Subcutaneous abdominal adipose tissue (tissue), 5 donors: ENCODE measurements at regions not wholly inside any gene's neighbourhood (a gene's known extent, or its start where the extent isn't known, plus 50 kb on each side); places are given as distances from the start of the nearest gene placed in this dataset.

Experiments used
- H3K27ac ChIP-seq: one replicate; pipeline ENCODE4 v1.7.0; 2013; ENCODE audit warnings: low read depth, mild to moderate bottlenecking, inconsistent platforms, low read length, moderate library complexity
- H3K27me3 ChIP-seq, 5 donors: one replicate each; pipeline ENCODE4 v1.7.0; 2013; ENCODE audit warnings: low read length in 5 of 5, inconsistent platforms in 1 of 5; ENCODE audit not compliant: control insufficient read depth in 5 of 5, insufficient read depth in 4 of 5
- H3K36me3 ChIP-seq, 5 donors: one replicate each; pipeline ENCODE4 v1.7.0; 2013; ENCODE audit warnings: low read length in 5 of 5; ENCODE audit not compliant: control insufficient read depth in 5 of 5, insufficient read depth in 5 of 5
- H3K4me1 ChIP-seq, 5 donors: one replicate each; pipeline ENCODE4 v1.7.0; 2013; ENCODE audit warnings: low read length in 5 of 5, mild to moderate bottlenecking in 3 of 5, moderate library complexity in 1 of 5; ENCODE audit not compliant: control insufficient read depth in 5 of 5, insufficient read depth in 5 of 5
- H3K4me3 ChIP-seq, 5 donors: one replicate each; pipeline ENCODE4 v1.7.0; 2013; ENCODE audit warnings: low read length in 5 of 5, low read depth in 1 of 5
- H3K9ac ChIP-seq, 5 donors: one replicate each; pipeline ENCODE4 v1.7.0; 2013; ENCODE audit warnings: low read length in 5 of 5, mild to moderate bottlenecking in 4 of 5, moderate library complexity in 3 of 5
- H3K9me3 ChIP-seq, 5 donors: one replicate each; pipeline ENCODE4 v1.7.0; 2013; ENCODE audit warnings: low read length in 5 of 5; ENCODE audit not compliant: control insufficient read depth in 5 of 5
- donor health status: healthy.
- donor health status: healthy.
- donor health status: healthy.
- donor health status: healthy.
- donor health status: healthy.

DNA sequence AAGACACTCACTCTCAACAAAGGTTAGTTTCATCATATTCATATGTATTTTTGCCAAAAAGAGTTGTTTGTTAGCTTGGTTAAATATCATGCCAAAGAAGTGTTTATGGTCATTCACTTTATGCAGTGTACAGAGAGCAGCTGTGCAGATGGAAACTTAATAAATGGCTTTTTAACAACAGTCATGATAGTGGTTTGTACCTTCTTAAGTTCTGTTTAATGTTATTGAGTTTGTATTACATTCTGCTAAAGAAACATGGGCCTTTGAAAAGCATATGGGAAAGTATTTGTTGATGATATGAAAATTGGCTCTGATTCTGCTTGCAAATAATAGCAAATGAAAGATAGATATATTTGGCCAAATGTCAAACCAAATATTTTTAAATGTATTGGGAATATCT is 607.3 kb downstream of the NCAM2 start:
- Histone ChIP-seq H3K4me3 (no peak overlapping the region), H3K9me3 (no peaks in the 10 kb centered on the region), H3K27ac (no peak overlapping the region), H3K4me1 (peaks cover 0 to 11% (median 0%) of the 10 kb centered on the region in 5 donors), H3K36me3 (no peaks in the 10 kb centered on the region), H3K27me3 (no peaks in the 10 kb centered on the region), H3K9ac (no peak overlapping the region)

DNA sequence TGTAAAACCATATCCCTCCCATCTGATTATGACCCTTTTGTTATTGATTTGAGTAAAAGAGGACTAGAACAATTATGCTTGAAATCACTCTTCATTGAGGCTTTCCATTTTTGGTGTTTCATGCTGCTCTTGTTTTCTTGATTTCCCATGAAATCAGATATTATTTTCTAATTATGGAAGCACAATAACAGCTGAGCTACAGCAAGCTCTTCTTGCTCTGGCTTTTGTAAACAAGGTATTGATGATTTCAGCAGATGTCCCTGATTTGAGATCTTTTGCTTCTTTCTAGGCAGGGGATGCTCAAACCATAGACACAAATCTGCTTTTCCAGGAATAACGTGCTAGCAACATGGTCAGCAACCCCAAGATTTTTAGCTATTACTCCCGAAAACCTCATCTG is 607.8 kb downstream of the NCAM2 start:
- H3K27ac ChIP-seq = no peak overlapping the region
- no peaks in the 10 kb centered on the region for H3K9me3 ChIP-seq
- H3K4me1 ChIP-seq = peaks cover 0 to 11% (median 0%) of the 10 kb centered on the region in 5 donors
- H3K4me3 ChIP-seq = no peak overlapping the region
- H3K27me3 ChIP-seq = no peaks in the 10 kb centered on the region
- H3K9ac ChIP-seq = no peak overlapping the region
- H3K36me3 ChIP-seq = no peaks in the 10 kb centered on the region

DNA sequence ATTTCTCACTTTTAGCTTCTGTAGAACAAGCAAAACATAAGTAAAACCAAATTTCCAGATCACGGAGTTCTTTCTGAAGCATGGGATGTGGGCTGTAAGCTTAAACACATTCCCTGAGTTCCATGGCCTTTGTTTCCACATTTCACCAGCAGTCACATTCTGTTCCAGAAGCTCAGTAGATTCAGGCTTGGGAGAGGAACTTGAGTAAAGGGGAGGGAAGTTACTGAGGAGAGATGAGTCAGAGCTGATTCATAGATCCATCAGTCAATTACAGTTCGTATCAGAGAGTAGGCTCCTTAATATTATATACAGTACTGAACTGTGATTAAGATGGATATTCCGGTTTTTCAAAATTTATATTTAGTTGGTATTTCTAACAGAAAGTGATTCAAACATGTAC is 614.3 kb downstream of the NCAM2 start:
- Histone ChIP-seq H3K9me3 (no peaks in the 10 kb centered on the region), H3K36me3 (no peaks in the 10 kb centered on the region), H3K27me3 (no peaks in the 10 kb centered on the region), H3K27ac (no peak overlapping the region), H3K9ac (no peak overlapping the region), H3K4me1 (no peaks in the 10 kb centered on the region), H3K4me3 (no peak overlapping the region)

DNA sequence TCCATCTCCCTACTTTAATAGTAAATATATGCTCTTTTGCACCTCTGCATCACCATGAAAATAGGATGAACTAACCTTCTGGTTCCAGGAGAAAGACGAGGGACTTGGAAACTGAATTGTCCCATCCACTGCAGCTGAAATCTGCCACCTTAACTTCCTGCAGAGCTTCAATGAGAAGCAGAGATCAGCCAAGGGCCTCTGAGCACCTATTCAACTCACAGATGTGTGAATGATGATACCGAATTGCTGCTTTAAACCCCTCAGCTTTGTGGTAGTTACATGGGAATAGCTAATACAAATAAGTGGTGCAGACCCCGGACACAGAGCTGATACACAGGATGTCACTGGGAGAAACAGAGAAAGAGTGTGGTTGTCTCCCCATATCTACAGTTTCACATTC is 616.8 kb downstream of the NCAM2 start:
- no peaks in the 10 kb centered on the region for H3K9me3 ChIP-seq
- H3K4me3 ChIP-seq = no peak overlapping the region
- no peak overlapping the region for H3K27ac ChIP-seq
- H3K36me3 ChIP-seq = no peaks in the 10 kb centered on the region
- H3K9ac ChIP-seq = no peak overlapping the region
- no peaks in the 10 kb centered on the region for H3K27me3 ChIP-seq
- no peaks in the 10 kb centered on the region for H3K4me1 ChIP-seq

DNA sequence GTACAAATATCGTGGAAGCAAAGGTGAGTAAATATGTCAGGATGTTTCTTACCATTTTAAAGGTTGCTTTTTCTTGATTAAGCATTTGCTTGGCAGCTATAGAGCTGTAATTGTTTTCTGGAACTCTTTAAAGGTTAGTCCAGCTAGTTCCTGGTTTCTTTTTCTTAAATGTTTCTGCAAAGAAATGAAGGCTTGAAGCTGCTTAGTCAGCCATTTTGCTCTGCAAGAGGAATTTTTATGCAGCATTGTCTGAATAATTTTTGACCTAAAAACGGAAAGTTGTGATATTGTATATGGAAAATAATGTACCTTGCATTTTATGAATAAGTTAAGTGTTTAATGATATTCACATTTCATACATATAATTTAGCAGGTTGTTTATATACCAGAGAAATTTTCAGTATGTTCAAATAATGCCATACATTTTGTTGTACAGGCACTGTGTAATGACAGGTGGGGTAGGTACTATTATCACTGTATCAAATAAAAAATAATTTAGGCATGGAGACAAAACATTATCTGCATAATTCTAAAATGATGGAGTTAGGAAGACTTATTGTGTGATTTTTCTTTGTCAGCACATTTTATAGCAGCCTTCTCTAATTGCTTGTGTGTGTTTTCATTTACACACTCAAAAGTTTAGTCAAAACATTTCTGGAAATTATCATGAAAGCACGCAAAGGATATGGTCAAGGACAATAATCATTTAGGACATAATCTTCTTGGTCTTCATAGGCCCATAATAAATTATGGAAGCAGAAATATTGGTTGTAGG is 624.4 kb downstream of the NCAM2 start:
- no peak overlapping the region for H3K4me3 ChIP-seq
- no peaks in the 10 kb centered on the region for H3K27me3 ChIP-seq
- no peaks in the 10 kb centered on the region for H3K4me1 ChIP-seq
- H3K27ac ChIP-seq = no peak overlapping the region
- H3K36me3 ChIP-seq = no peaks in the 10 kb centered on the region
- H3K9me3 ChIP-seq = no peaks in the 10 kb centered on the region
- no peak overlapping the region for H3K9ac ChIP-seq

DNA sequence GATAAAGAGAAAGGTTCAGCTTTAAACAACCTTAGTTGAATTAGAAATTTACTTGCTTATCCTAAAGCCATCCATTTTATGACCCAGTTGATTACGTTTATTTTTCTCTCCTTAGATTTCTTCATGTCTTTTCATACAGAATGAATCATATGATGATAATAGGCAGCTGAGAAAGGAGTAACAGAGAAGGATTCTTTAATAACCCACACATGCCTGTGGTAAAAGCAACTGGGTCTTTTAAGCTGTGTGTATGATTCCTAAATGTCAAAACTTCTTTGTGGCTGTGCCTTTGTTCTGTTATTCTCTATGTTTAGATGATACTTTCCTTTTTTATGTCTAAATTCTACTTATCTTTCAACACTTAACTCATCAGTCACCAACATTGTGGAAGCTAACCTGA is 626.5 kb downstream of the NCAM2 start:
- Histone ChIP-seq H3K27me3 (no peaks in the 10 kb centered on the region), H3K4me1 (no peaks in the 10 kb centered on the region), H3K27ac (no peak overlapping the region), H3K36me3 (no peaks in the 10 kb centered on the region), H3K9ac (no peak overlapping the region), H3K9me3 (no peaks in the 10 kb centered on the region), H3K4me3 (no peak overlapping the region)

DNA sequence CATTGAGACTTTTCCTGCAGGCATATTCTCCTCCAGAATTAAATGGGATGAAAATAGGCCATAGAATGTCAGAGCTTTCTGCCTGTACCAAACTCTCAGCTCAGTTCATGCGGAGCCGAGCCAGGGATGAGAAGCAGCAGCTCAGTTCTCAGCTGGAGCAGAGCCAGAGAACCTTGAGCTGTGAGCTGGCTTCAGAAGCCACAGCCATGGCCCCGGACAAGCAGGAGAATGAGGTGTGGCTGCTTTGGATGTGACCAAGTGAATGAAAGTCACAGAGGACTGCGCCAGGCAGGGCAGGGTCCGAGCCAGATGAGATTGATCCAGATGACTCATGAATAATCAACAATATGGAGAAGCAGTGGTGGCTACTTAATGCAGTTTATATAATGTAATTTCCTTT is 633.8 kb downstream of the NCAM2 start:
- Histone ChIP-seq H3K4me1 (no peaks in the 10 kb centered on the region), H3K27ac (no peak overlapping the region), H3K9ac (no peak overlapping the region), H3K36me3 (no peaks in the 10 kb centered on the region), H3K9me3 (peaks cover 0 to 6% (median 0%) of the 10 kb centered on the region in 5 donors), H3K27me3 (no peaks in the 10 kb centered on the region), H3K4me3 (no peak overlapping the region)

DNA sequence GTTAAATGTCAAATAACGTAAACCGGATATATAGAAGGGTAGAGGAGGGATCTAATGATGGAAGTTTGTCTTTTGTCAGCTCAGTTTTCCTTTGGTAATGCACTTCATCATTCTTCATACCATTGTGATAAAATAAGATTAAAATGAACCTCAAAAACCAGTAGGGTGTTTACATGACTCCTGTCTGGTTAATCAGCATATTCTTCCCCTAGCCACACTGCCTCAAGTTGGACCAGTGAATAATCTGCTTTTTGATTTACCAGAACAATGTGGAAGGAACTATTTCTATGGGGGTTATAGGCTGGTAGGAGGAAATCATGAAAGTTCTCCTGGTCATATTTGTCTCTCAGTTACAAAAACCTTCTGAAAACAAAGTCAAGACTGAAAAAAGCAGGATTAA is 634.7 kb downstream of the NCAM2 start:
- Histone ChIP-seq H3K27ac (no peak overlapping the region), H3K9me3 (peaks cover 0 to 6% (median 0%) of the 10 kb centered on the region in 5 donors), H3K9ac (no peak overlapping the region), H3K27me3 (no peaks in the 10 kb centered on the region), H3K4me1 (no peaks in the 10 kb centered on the region), H3K4me3 (no peak overlapping the region), H3K36me3 (no peaks in the 10 kb centered on the region)

DNA sequence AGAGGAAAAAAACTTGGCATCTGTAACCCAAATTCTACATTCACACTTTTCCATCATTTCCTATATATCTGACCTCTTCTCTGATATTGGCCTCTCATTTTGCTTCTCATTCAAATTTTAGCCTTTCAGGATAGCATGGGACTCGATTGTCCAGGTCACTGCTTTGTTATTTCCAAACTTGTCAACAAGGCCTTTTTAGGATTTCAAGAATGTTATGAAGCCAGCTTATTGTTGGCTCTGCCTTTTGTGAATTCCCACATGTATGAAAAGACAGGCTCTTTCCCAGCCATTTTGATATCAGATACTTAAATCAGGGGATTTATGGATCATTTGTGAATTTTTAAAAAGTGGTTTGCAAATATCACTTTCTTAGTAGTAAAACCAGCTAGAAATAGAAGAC is 663.5 kb downstream of the NCAM2 start:
- Histone ChIP-seq H3K36me3 (no peaks in the 10 kb centered on the region), H3K9ac (no peak overlapping the region), H3K4me1 (no peaks in the 10 kb centered on the region), H3K9me3 (no peaks in the 10 kb centered on the region), H3K27me3 (no peaks in the 10 kb centered on the region), H3K27ac (no peak overlapping the region), H3K4me3 (no peak overlapping the region)

DNA sequence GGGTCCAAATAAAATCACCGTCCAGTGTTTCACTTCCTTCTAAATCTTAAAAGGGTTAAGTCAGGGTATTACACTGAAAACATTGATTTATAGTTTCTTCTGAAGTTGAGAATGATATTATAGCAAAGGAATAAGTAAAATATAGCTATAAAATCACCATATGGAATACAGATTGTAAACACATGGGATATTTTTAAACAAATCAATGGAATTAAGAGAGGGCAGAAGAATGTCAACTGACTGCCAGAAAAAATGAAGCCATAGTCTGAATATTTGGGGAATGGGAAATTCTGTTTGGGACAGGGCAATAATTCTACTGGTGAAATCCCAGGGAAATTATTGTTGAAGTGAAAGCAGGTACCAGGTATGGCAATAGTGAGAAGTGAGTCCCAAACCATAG is 664.6 kb downstream of the NCAM2 start:
- no peaks in the 10 kb centered on the region for H3K9me3 ChIP-seq
- H3K36me3 ChIP-seq = no peaks in the 10 kb centered on the region
- H3K27me3 ChIP-seq = no peaks in the 10 kb centered on the region
- no peaks in the 10 kb centered on the region for H3K4me1 ChIP-seq
- no peak overlapping the region for H3K27ac ChIP-seq
- H3K4me3 ChIP-seq = no peak overlapping the region
- no peak overlapping the region for H3K9ac ChIP-seq
